Gastroesophageal sphincter (tissue), 4 donors: ENCODE measurements at regions not wholly inside any gene's neighbourhood (a gene's known extent, or its start where the extent isn't known, plus 50 kb on each side); places are given as distances from the start of the nearest gene placed in this dataset.
"Not testable (repeated sequence)": the region's sequence is repeated elsewhere in the genome, so short reads cannot be mapped to it uniquely, and the experiment has no call there.

Experiments used
- ATAC-seq: fragments of 150-250 bp; one replicate; pipeline ENCODE4 v1.9.1; 2016; ENCODE audit warnings: mild to moderate bottlenecking, moderate library complexity
- H3K27ac ChIP-seq, 4 donors: fragments of 200-600 bp; sonication (generic) in 3 of 4; 1 replicate in 3 of 4; 2 replicates in 1 of 4; pipeline ENCODE4 v1.5.1; 2016 to 2019
- H3K27me3 ChIP-seq: fragments of 200-600 bp; sonication (generic); one replicate; pipeline ENCODE4 v1.5.1; 2019
- H3K36me3 ChIP-seq, 2 donors: fragments of 200-600 bp; sonication (generic); one replicate each; pipeline ENCODE4 v1.5.1; 2019; ENCODE audit warnings: control low read depth in 1 of 2
- H3K4me1 ChIP-seq, 3 donors: fragments of 200-600 bp; sonication (generic); 1 replicate in 2 of 3; 2 replicates in 1 of 3; pipeline ENCODE4 v1.5.1; 2016 to 2019; ENCODE audit warnings: control low read depth in 2 of 3
- H3K4me3 ChIP-seq, 2 donors: fragments of 200-600 bp; sonication (generic); one replicate each; pipeline ENCODE4 v1.5.1; 2019; ENCODE audit warnings: mild to moderate bottlenecking in 1 of 2, moderate library complexity in 1 of 2
- H3K9me3 ChIP-seq, 3 donors: fragments of 200-600 bp; sonication (generic); one replicate each; pipeline ENCODE4 v1.5.1; 2017 to 2019; ENCODE audit warnings: control low read depth in 2 of 3
- CTCF ChIP-seq, 4 experiments: fragments of 200-600 bp in 2 of 4; fragments of 450-650 bp in 2 of 4; sonication (generic) in 1 of 4; IDR thresholded peaks; one replicate each; pipeline ENCODE4 v1.5.1; 2017 to 2019; ENCODE audit warnings: antibody characterized with exemption in 4 of 4, mild to moderate bottlenecking in 2 of 4, moderate library complexity in 2 of 4
- EP300 ChIP-seq: sonication (generic); formaldehyde crosslinking; IDR thresholded peaks from one replicate; pipeline ENCODE4 v1.6.1; 2017; ENCODE audit warnings: antibody characterized with exemption, mild to moderate bottlenecking
- POLR2A ChIP-seq, 2 donors: fragments of 450-650 bp; IDR thresholded peaks; one replicate each; pipeline ENCODE4 v1.6.1; 2017; ENCODE audit warnings: antibody characterized with exemption in 2 of 2, mild to moderate bottlenecking in 2 of 2, moderate library complexity in 1 of 2
- POLR2AphosphoS5 ChIP-seq: sonication (generic); formaldehyde crosslinking; IDR thresholded peaks from one replicate; pipeline ENCODE4 v1.6.1; 2017; ENCODE audit warnings: antibody characterized with exemption
- WGBS, 2 donors: methylation state at CpG; one replicate each; pipeline ENCODE4 v1.1.5; 2018; ENCODE audit warnings: low coverage in 1 of 2; 5-methylcytosine and 5-hydroxymethylcytosine counted together

- Histone ChIP-seq H3K27me3 (no peaks in the 10 kb centered on the region), H3K4me3 (no peak overlapping the region), H3K27ac (no peak overlapping the region), H3K9me3 (no peaks in the 10 kb centered on the region), H3K36me3 (peaks cover 0 to 3% of the 10 kb centered on the region in 2 donors), H3K4me1 (peaks cover 0 to 39% (median 13%) of the 10 kb centered on the region in 3 donors)
- peak; percentile 16 for ATAC-seq
- TF ChIP-seq EP300 (no peak), POLR2AphosphoS5 (peak; percentile 14)
- WGBS, 2 donors, result 23% methylated on average over 1 to 4 of the region's 5 CpGs
These were observed 61.5 kb upstream of the JAK1 start for GRCh38 chr1:65027666-65028358.

- H3K4me1 ChIP-seq, result peaks cover 0 to 44% (median 13%) of the 10 kb centered on the region in 3 donors
- 91 to 96% methylated on average over 3 of the region's 3 CpGs for WGBS, 2 donors
- not testable (repeated sequence) for H3K36me3 ChIP-seq, H3K4me3 ChIP-seq, H3K27me3 ChIP-seq, H3K27ac ChIP-seq, ATAC-seq, H3K9me3 ChIP-seq
These were observed 63.1 kb upstream of the JAK1 start for GRCh38 chr1:65029434-65029833.

- peaks cover 0 to 15% (median 0%) of the 10 kb centered on the region in 3 donors for H3K4me1 ChIP-seq
- H3K9me3 ChIP-seq, H3K27me3 ChIP-seq, ATAC-seq, H3K4me3 ChIP-seq, H3K27ac ChIP-seq: not testable (repeated sequence)
- H3K36me3 ChIP-seq, result peaks cover 0 to 21% of the 10 kb centered on the region in 2 donors
- WGBS, 2 donors, result 90 to 95% methylated on average over 4 to 5 of the region's 5 CpGs
These were observed 68.5 kb upstream of the JAK1 start for GRCh38 chr1:65034879-65035278.

GRCh38 chr1:65036570-65037051 lies 70.3 kb upstream of the JAK1 start:
- WGBS, 2 donors, result 100% methylated on average over 1 of the region's 1 CpG
- Histone ChIP-seq H3K27me3 (no peaks in the 10 kb centered on the region), H3K9me3 (no peaks in the 10 kb centered on the region), H3K4me1 (peaks cover 0 to 22% (median 0%) of the 10 kb centered on the region in 3 donors), H3K36me3 (peaks cover 0 to 18% of the 10 kb centered on the region in 2 donors), H3K27ac (no peak overlapping the region), H3K4me3 (no peak overlapping the region)
- no peak for ATAC-seq
- TF ChIP-seq EP300, result no peak
- no peak for TF ChIP-seq POLR2AphosphoS5
- TF ChIP-seq CTCF (IDR thresholded peaks at IDR 0.05), result no peak
- no peak for TF ChIP-seq POLR2A (IDR thresholded peaks at IDR 0.05)

- no peaks in the 10 kb centered on the region for H3K9me3 ChIP-seq
- H3K36me3 ChIP-seq, result peaks cover 0 to 22% of the 10 kb centered on the region in 2 donors
- H3K4me1 ChIP-seq, result peaks cover 0 to 15% (median 0%) of the 10 kb centered on the region in 3 donors
- TF ChIP-seq EP300 (no peak), POLR2A (IDR thresholded peaks at IDR 0.05) (no peak), POLR2AphosphoS5 (no peak), CTCF (IDR thresholded peaks at IDR 0.05) (no peak)
- H3K4me3 ChIP-seq, result no peak overlapping the region
- 100% methylated on average over 1 of the region's 1 CpG; no CpG with 5 or more reads in 1 of the 2 donors for WGBS, 2 donors
- no peak for ATAC-seq
- no peak overlapping the region for H3K27ac ChIP-seq
- H3K27me3 ChIP-seq, result no peaks in the 10 kb centered on the region
These were observed 72.7 kb upstream of the JAK1 start for GRCh38 chr1:65039066-65039465.

GRCh38 chr1:65039508-65039907 lies 73.2 kb upstream of the JAK1 start:
- H3K9me3 ChIP-seq, result no peaks in the 10 kb centered on the region
- peaks cover 0 to 25% of the 10 kb centered on the region in 2 donors for H3K36me3 ChIP-seq
- ATAC-seq, result no peak
- H3K27me3 ChIP-seq, result no peaks in the 10 kb centered on the region
- TF ChIP-seq EP300 (no peak), CTCF (IDR thresholded peaks at IDR 0.05) (no peak), POLR2A (IDR thresholded peaks at IDR 0.05) (no peak)
- H3K27ac ChIP-seq, result no peak overlapping the region
- 43 to 92% methylated on average over 2 of the region's 2 CpGs for WGBS, 2 donors
- H3K4me1 ChIP-seq, result peaks cover 0 to 15% (median 0%) of the 10 kb centered on the region in 3 donors
- no peak overlapping the region for H3K4me3 ChIP-seq
